ENCODE measurements at regions not wholly inside any gene's neighbourhood (a gene's known extent, or its start where the extent isn't known, plus 50 kb on each side); places are given as distances from the start of the nearest gene placed in this dataset.

DNA sequence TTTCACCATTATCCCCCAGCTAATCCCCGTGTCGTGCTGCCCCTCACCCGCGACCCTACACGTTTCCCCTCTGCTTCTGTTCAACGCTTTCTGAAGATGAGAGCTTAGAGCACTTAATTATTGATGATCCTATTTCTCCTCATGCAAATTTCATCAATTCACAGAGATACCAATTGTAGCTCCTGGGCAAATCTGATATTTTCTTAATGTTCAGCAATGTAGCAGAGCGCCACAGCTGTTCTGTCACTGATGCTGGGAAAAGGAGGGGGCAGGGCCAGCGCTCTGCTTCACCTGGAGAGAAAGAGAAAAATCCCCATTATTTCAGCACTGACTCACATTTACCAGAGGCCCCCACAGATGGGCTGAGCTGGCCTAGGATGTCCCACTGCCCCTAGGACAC, 121.2 kb downstream of the TTLL2 start:
- Histone ChIP-seq H3K27ac (ENCODE audit: poor library complexity, severe bottlenecking) (no peak overlapping the region), H3K36me3 (ENCODE audit: low read depth) (no peaks in the 10 kb centered on the region), H3K4me1 (ENCODE audit: insufficient read depth, poor library complexity, severe bottlenecking) (no peaks in the 10 kb centered on the region), H3K27me3 (ENCODE audit: insufficient read depth, poor library complexity, severe bottlenecking) (peaks cover 8% of the 10 kb centered on the region), H3K9me3 (ENCODE audit: severe bottlenecking) (no peaks in the 10 kb centered on the region), H3K4me3 (ENCODE audit: severe bottlenecking) (no peak overlapping the region)
- ATAC-seq (ENCODE audit: low read depth), result no peak
- TF ChIP-seq, protein P1, sequence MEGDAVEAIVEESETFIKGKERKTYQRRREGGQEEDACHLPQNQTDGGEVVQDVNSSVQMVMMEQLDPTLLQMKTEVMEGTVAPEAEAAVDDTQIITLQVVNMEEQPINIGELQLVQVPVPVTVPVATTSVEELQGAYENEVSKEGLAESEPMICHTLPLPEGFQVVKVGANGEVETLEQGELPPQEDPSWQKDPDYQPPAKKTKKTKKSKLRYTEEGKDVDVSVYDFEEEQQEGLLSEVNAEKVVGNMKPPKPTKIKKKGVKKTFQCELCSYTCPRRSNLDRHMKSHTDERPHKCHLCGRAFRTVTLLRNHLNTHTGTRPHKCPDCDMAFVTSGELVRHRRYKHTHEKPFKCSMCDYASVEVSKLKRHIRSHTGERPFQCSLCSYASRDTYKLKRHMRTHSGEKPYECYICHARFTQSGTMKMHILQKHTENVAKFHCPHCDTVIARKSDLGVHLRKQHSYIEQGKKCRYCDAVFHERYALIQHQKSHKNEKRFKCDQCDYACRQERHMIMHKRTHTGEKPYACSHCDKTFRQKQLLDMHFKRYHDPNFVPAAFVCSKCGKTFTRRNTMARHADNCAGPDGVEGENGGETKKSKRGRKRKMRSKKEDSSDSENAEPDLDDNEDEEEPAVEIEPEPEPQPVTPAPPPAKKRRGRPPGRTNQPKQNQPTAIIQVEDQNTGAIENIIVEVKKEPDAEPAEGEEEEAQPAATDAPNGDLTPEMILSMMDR (IDR thresholded peaks at IDR 0.05; ENCODE audit: poor library complexity, severe bottlenecking), result no peak
- no peak for DNase-seq (ENCODE audit: low spot score)

DNA sequence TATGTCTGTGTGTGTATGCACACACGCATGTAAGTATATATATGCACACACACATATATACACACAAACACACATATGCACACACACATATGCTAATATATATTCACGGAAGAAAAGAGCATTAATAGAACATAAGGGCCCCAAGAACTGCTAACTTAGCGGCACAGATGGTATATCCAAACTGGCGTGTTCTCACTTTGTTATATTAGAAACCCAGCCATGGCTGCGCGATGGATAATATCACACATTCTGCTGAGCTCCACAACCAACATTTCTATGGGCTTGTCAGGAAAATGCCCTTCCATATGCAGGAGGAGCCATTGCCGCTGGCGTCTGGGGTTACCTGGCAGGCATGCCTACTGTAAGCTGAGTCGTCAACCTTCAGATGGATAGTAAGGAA, 122.1 kb downstream of the TTLL2 start:
- Histone ChIP-seq H3K9me3 (ENCODE audit: severe bottlenecking) (no peaks in the 10 kb centered on the region), H3K36me3 (ENCODE audit: low read depth) (no peaks in the 10 kb centered on the region), H3K27ac (ENCODE audit: poor library complexity, severe bottlenecking) (no peak overlapping the region), H3K27me3 (ENCODE audit: insufficient read depth, poor library complexity, severe bottlenecking) (peaks cover 4% of the 10 kb centered on the region), H3K4me1 (ENCODE audit: insufficient read depth, poor library complexity, severe bottlenecking) (no peaks in the 10 kb centered on the region), H3K4me3 (ENCODE audit: severe bottlenecking) (no peak overlapping the region)
- TF ChIP-seq, protein P1 (IDR thresholded peaks at IDR 0.05; ENCODE audit: poor library complexity, severe bottlenecking), result no peak
- ATAC-seq (ENCODE audit: low read depth) (no peak), DNase-seq (ENCODE audit: low spot score) (no peak)

DNA sequence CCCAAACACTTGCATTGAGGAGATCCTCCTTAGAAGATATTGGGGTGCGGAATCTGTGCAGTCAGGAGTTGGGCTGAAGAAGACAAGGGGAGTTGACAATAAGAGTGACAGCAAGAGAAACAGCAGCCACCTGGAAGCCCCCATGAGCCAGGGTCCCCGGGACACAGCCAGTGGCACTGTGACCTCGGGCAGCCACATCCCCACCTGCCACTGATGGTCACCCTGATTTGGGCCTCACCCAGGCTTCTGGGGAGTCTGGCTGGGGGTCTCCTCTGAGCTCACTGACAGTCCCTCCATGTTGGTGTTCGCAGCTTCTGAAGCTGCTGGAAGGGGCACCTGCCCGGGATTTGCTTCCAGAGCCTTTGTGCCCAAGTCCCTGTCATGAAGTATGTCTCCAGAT, 123.5 kb downstream of the TTLL2 start:
- Histone ChIP-seq H3K4me1 (ENCODE audit: insufficient read depth, poor library complexity, severe bottlenecking) (no peaks in the 10 kb centered on the region), H3K27me3 (ENCODE audit: insufficient read depth, poor library complexity, severe bottlenecking) (no peaks in the 10 kb centered on the region), H3K9me3 (ENCODE audit: severe bottlenecking) (no peaks in the 10 kb centered on the region), H3K36me3 (ENCODE audit: low read depth) (no peaks in the 10 kb centered on the region), H3K4me3 (ENCODE audit: severe bottlenecking) (no peak overlapping the region), H3K27ac (ENCODE audit: poor library complexity, severe bottlenecking) (no peak overlapping the region)
- DNase-seq (ENCODE audit: low spot score) (no peak), ATAC-seq (ENCODE audit: low read depth) (no peak)
- TF ChIP-seq, protein P1 (IDR thresholded peaks at IDR 0.05; ENCODE audit: poor library complexity, severe bottlenecking), result no peak

DNA sequence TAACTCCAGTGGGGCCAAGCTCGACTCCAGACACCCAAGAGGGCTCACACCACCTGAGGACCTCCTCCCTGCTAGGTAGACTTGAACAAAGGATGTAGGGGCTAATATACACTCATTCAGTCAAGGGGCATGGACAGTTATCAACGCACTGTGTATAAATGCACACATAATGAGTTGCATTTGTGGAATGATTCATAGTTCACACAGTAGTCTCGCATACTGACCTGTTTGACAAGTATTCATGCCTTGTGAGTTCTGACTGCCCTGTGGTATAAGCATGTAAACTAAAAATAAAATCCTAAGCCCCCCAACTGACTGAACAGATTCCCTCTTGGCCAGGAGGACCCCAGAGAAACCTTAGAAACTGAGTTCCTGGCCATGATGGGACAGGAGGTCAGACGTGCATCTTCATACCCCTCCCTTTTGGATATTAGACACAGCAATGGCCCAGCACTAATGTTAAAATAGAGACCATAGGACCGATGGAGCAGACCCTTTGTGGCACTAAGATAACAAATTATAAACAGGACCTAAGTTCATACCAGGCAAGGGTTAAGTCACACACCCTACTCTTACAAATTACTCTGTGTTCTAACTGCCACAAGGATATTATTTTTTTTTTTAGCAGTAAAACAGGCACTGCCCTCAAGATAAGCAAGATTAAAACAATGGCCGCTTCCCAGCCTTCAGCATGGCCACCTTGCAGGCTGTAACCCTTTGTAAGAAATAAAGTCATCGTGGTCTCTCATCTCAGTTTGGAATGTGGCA, 124.4 kb downstream of the TTLL2 start:
- Histone ChIP-seq H3K9me3 (ENCODE audit: severe bottlenecking) (no peaks in the 10 kb centered on the region), H3K27me3 (ENCODE audit: insufficient read depth, poor library complexity, severe bottlenecking) (no peaks in the 10 kb centered on the region), H3K4me3 (ENCODE audit: severe bottlenecking) (no peak overlapping the region), H3K27ac (ENCODE audit: poor library complexity, severe bottlenecking) (no peak overlapping the region), H3K36me3 (ENCODE audit: low read depth) (no peaks in the 10 kb centered on the region), H3K4me1 (ENCODE audit: insufficient read depth, poor library complexity, severe bottlenecking) (no peaks in the 10 kb centered on the region)
- TF ChIP-seq, protein P1 (IDR thresholded peaks at IDR 0.05; ENCODE audit: poor library complexity, severe bottlenecking), result no peak
- DNase-seq (ENCODE audit: low spot score) (no peak), ATAC-seq (ENCODE audit: low read depth) (no peak)

DNA sequence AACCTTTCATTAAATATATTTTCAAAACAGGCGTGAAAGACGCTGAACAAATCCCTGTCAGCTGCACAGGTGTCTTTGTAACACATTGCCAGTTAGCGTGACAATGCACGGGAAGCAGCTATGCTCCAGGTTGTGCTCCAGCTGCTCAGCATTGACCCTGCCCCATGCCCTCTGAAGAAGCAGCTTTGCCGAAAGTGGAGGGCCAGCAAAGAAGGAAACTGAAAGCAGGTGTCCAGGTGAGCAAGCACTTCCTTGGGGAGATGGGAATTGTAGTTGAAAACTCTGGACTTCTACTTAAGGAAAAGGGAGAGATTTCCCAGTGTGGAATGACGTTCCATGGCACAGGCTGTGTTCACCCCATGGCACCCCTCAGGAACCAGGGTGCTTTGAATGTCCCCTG, 125.7 kb downstream of the TTLL2 start:
- H3K9me3 ChIP-seq (ENCODE audit: severe bottlenecking), result no peaks in the 10 kb centered on the region
- no peaks in the 10 kb centered on the region for H3K36me3 ChIP-seq (ENCODE audit: low read depth)
- no peak overlapping the region for H3K27ac ChIP-seq (ENCODE audit: poor library complexity, severe bottlenecking)
- TF ChIP-seq, protein P1 (IDR thresholded peaks at IDR 0.05; ENCODE audit: poor library complexity, severe bottlenecking), result no peak
- no peaks in the 10 kb centered on the region for H3K4me1 ChIP-seq (ENCODE audit: insufficient read depth, poor library complexity, severe bottlenecking)
- DNase-seq (ENCODE audit: low spot score) (no peak), ATAC-seq (ENCODE audit: low read depth) (no peak)
- no peaks in the 10 kb centered on the region for H3K27me3 ChIP-seq (ENCODE audit: insufficient read depth, poor library complexity, severe bottlenecking)
- no peak overlapping the region for H3K4me3 ChIP-seq (ENCODE audit: severe bottlenecking)

All from RWPE2 (cell line).